Right ventricle myocardium inferior (tissue), 1 donor: ENCODE measurements at regions not wholly inside any gene's neighbourhood (a gene's known extent, or its start where the extent isn't known, plus 50 kb on each side); places are given as distances from the start of the nearest gene placed in this dataset.

Experiments used
- ATAC-seq: fragments of 200-7000 bp; cut with Tn5 transposase; one replicate; pipeline ENCODE4 v1.9.1; 2020; ENCODE audit warnings: mild to moderate bottlenecking, moderate library complexity
- DNase-seq: peaks from one replicate; pipeline ENCODE4 v3.0.0; 2021; ENCODE audit errors: missing footprints
- intact Hi-C: fragments of 100-400 bp; cut with DNase I; formaldehyde crosslinking; loops from one replicate; pipeline ENCODE4 v1.11.0; 2022
- donor health status: DM: no; HTN: yes; CAD: no; lungs with severe emphysema.

- intact Hi-C loops, result no loop called here
- no peak for DNase-seq
- no peak for ATAC-seq
Observed at GRCh38 chr16:74053312-74053711, 243.3 kb upstream of the PSMD7 start.

GRCh38 chr16:74052016-74052415, 244.6 kb upstream of the PSMD7 start:
- intact Hi-C loops, result no loop called here
- no peak for ATAC-seq
- no peak for DNase-seq

GRCh38 chr16:74049027-74049426, 247.6 kb upstream of the PSMD7 start:
- DNase-seq (no peak), ATAC-seq (no peak)
- intact Hi-C loops, result no loop called here

DNA sequence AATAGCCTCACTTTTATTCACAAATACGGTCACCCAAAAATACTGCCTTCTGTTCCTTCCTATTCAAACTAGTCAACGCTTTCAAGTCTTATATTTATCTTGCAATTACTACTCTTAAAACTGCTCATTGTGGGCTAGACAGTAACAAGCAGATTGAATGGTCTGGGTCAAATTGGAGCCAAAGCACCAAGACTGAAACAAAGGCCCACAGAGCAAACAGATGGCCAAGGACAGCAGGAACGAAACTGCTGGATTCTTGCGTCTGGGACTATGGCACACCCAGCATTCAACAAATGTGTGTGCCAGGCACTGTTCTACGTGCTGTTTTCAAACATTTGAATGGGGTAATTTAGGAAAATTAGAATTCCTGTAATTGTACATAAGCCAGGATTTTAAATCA, 250.1 kb upstream of the PSMD7 start:
- no peak for DNase-seq
- ATAC-seq, result no peak
- intact Hi-C loops, result no loop called here

GRCh38 chr16:74045513-74045912, 251.1 kb upstream of the PSMD7 start:
- DNase-seq (no peak), ATAC-seq (no peak)
- intact Hi-C loops, result no loop called here

GRCh38 chr16:74035816-74036215, 260.8 kb upstream of the PSMD7 start:
- intact Hi-C loops, result no loop called here
- DNase-seq (no peak), ATAC-seq (no peak)

GRCh38 chr16:74034862-74035261, 261.8 kb upstream of the PSMD7 start:
- DNase-seq, result no peak
- intact Hi-C loops, result no loop called here
- no peak for ATAC-seq

- intact Hi-C loops, result no loop called here
- no peak for ATAC-seq
- DNase-seq, result no peak
Observed at GRCh38 chr16:74034200-74034599, 262.4 kb upstream of the PSMD7 start.

- DNase-seq, result no peak
- intact Hi-C loops, result no loop called here
- no peak for ATAC-seq
Observed at GRCh38 chr16:74033441-74033995, 263.1 kb upstream of the PSMD7 start.

GRCh38 chr16:74031551-74031950, 265.1 kb upstream of the PSMD7 start:
- ATAC-seq (no peak), DNase-seq (no peak)
- intact Hi-C loops, result no loop called here

DNA sequence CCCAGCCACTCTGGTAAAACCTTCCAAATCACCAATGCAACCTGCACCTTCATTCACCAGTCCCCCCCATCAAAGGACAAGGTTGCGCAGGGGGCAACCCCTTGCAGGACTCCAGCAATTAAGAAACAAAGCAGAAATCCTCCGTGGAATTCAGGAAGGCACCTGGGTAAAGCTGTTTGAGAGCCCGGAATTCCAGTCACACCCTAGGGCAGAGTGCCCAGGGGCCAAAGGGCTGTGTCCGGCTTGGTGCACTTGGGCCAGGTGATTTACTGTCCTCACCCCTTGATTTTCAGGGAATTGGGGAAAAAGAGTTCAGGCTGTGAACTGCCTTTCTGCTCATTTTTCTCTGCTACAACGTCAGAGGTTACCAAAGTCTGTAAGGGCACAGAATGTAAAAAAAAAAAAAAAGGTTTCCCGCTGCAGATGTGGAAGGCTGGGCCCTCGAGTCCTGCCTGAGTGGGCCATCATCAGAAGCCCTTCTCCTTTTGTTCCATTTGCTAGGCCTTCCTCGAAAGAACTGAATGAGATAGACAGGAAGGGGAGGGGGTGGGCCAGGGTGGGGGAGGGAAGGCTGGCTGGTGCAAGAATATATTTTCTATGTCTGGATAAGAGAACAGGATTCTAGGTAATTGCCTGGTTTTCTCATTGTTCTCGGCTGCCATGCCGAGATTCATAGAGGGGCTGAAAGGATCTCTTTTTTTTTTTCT, 266.5 kb upstream of the PSMD7 start:
- ATAC-seq (no peak), DNase-seq (no peak)
- intact Hi-C loops, result no loop called here

- ATAC-seq (no peak), DNase-seq (no peak)
- intact Hi-C loops, result no loop called here
Observed at GRCh38 chr16:74029115-74029792, 267.4 kb upstream of the PSMD7 start.

GRCh38 chr16:74026373-74027281, 270.0 kb upstream of the PSMD7 start:
- ATAC-seq (no peak), DNase-seq (no peak)
- intact Hi-C loops, result no loop called here

GRCh38 chr16:74024953-74025352, 271.7 kb upstream of the PSMD7 start:
- ATAC-seq, result no peak
- intact Hi-C loops, result no loop called here
- no peak for DNase-seq

- ATAC-seq, result no peak
- no peak for DNase-seq
- intact Hi-C loops, result no loop called here
Observed at GRCh38 chr16:74020095-74020670, 276.4 kb upstream of the PSMD7 start.

DNA sequence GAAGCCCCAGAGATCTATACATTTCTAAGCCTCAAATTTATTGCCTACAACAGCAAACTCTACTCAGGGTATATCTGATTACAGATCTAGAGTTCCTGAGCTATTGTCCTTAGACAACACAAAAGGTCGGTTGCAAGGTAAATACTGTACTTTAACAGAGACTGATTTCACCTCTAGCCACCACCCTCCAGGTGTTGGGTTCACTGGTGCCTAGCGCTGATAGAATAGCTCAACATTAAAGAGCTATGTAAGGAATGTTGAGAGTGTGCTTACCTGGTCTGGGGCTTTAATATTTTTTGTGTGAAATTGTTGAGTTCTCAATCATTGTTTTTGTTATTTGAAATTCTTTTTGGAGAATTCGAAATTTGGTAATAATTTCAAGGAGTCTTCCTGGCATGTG, 277.0 kb upstream of the PSMD7 start:
- intact Hi-C loops, result no loop called here
- ATAC-seq, result no peak
- no peak for DNase-seq

DNA sequence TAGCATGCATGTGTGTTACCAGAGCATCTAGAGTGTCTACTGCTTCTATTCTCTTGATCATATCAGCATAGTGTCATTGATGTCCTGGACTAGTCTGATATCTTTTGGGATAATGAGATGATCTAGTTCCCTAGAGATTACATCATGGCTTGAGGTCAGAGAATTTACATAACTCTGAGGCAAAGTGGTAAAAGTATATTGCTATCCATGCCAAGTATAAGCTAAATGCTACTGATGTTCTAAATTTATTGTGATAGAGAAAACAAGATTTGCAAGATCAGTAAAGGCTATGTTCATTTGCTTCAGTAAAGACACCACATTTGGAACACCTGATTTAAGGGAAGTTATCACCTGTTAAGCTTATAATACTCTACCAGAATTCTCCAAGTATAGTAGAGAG, 280.7 kb upstream of the PSMD7 start:
- DNase-seq (no peak), ATAC-seq (no peak)
- intact Hi-C loops, result no loop called here

DNA sequence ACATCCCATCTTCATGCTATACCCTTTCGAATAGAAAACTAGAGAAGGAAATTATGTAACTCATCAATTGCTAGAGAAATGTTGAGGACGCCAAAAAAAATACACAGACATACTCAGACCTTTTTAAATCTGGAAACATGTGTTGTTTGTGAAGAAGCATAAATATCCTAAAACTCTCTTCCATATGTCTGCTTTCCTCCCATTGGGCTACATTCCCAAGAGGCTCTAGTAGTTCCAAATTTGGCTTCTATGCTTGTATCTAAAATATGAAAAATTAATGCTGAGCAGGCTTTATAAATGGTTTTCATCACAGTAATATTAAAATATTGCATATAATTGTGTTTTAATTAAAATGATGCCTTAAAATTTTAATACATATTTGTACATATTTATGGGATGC, 297.9 kb upstream of the PSMD7 start:
- DNase-seq (no peak), ATAC-seq (no peak)
- intact Hi-C loops, result no loop called here

DNA sequence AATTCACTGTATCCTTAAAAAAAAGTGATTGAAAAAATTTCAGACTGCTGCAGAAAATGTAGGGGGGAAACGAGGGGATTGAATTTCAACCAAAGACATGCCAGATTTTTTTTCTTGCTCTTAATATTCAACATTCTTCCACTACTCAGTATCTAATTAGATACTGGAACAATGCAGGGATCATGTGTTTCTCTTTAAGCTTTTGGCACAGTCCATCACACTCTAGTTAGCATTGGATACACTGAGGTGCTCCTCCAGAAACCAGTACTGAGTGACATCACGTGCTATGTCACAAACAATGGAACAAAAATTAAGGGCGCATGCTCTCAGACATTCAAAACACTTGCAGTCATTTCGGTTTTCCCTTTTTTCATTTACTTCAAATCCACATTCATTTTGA, 298.6 kb upstream of the PSMD7 start:
- intact Hi-C loops, result no loop called here
- ATAC-seq (no peak), DNase-seq (no peak)
